ENCODE measurements at regions not wholly inside any gene's neighbourhood (a gene's known extent, or its start where the extent isn't known, plus 50 kb on each side); places are given as distances from the start of the nearest gene placed in this dataset.
"Not testable (repeated sequence)": the region's sequence is repeated elsewhere in the genome, so short reads cannot be mapped to it uniquely, and the experiment has no call there.

GRCh38 chr16:60989592-60989991 is 1046.6 kb downstream of the CDH8 start:
- TF ChIP-seq CTCF (IDR thresholded peaks at IDR 0.05; ENCODE audit: poor library complexity) (no peak), EZH2phosphoT487 (IDR thresholded peaks at IDR 0.05; ENCODE audit: low read depth, severe bottlenecking, unreplicated experiment) (no peak), EZH2 (IDR thresholded peaks at IDR 0.05; ENCODE audit: borderline replicate concordance) (no peak)
- Histone ChIP-seq H3K4me3 (no peak overlapping the region), H3K9me2 (replicated peaks; ENCODE audit: insufficient read depth) (no peaks in the 10 kb centered on the region), H4K20me1 (ENCODE audit: insufficient read depth, poor library complexity, severe bottlenecking) (no peaks in the 10 kb centered on the region), H3K79me2 (no peaks in the 10 kb centered on the region), H2AFZ (no peak overlapping the region), H3K27me3 (no peaks in the 10 kb centered on the region), H3K36me3 (replicated peaks; ENCODE audit: insufficient read depth, low read depth) (no peaks in the 10 kb centered on the region), H3K4me1 (ENCODE audit: insufficient read depth) (no peaks in the 10 kb centered on the region), H3K4me2 (no peak overlapping the region), H3K9me3 (ENCODE audit: low read depth) (no peaks in the 10 kb centered on the region), H3K27ac (no peak overlapping the region)
- DNase-seq (ENCODE audit: low spot score) = no peak
- 41% methylated on average over 5 of the region's 5 CpGs for WGBS (ENCODE audit: low lambda C conversion rate, missing lambda C conversion rate)

GRCh38 chr16:60979119-60979518 is 1057.1 kb downstream of the CDH8 start:
- H3K36me3 ChIP-seq (replicated peaks; ENCODE audit: insufficient read depth, low read depth) = no peaks in the 10 kb centered on the region
- no peaks in the 10 kb centered on the region for H4K20me1 ChIP-seq (ENCODE audit: insufficient read depth, poor library complexity, severe bottlenecking)
- no peaks in the 10 kb centered on the region for H3K79me2 ChIP-seq
- H2AFZ ChIP-seq = no peak overlapping the region
- H3K4me3 ChIP-seq = no peak overlapping the region
- H3K27ac ChIP-seq = no peak overlapping the region
- no peak overlapping the region for H3K4me2 ChIP-seq
- H3K9me2 ChIP-seq (replicated peaks; ENCODE audit: insufficient read depth) = no peaks in the 10 kb centered on the region
- H3K9me3 ChIP-seq (ENCODE audit: low read depth) = no peaks in the 10 kb centered on the region
- no peak for DNase-seq (ENCODE audit: low spot score)
- no peaks in the 10 kb centered on the region for H3K27me3 ChIP-seq
- no peaks in the 10 kb centered on the region for H3K4me1 ChIP-seq (ENCODE audit: insufficient read depth)
- WGBS (ENCODE audit: low lambda C conversion rate, missing lambda C conversion rate) = 94% methylated on average over 2 of the region's 2 CpGs
- TF ChIP-seq EZH2phosphoT487 (IDR thresholded peaks at IDR 0.05; ENCODE audit: low read depth, severe bottlenecking, unreplicated experiment) = no peak
- no peak for TF ChIP-seq EZH2 (IDR thresholded peaks at IDR 0.05; ENCODE audit: borderline replicate concordance)
- TF ChIP-seq CTCF (IDR thresholded peaks at IDR 0.05; ENCODE audit: poor library complexity) = no peak

- Histone ChIP-seq H3K4me2 (no peak overlapping the region), H3K4me3 (no peak overlapping the region), H3K27ac (no peak overlapping the region), H3K36me3 (replicated peaks; ENCODE audit: insufficient read depth, low read depth) (no peaks in the 10 kb centered on the region), H3K27me3 (no peaks in the 10 kb centered on the region), H3K9me2 (replicated peaks; ENCODE audit: insufficient read depth) (no peaks in the 10 kb centered on the region), H4K20me1 (ENCODE audit: insufficient read depth, poor library complexity, severe bottlenecking) (no peaks in the 10 kb centered on the region), H3K79me2 (no peaks in the 10 kb centered on the region), H3K4me1 (ENCODE audit: insufficient read depth) (no peaks in the 10 kb centered on the region), H3K9me3 (ENCODE audit: low read depth) (no peaks in the 10 kb centered on the region), H2AFZ (no peak overlapping the region)
- TF ChIP-seq EZH2phosphoT487 (IDR thresholded peaks at IDR 0.05; ENCODE audit: low read depth, severe bottlenecking, unreplicated experiment) = no peak
- TF ChIP-seq EZH2 (IDR thresholded peaks at IDR 0.05; ENCODE audit: borderline replicate concordance) = no peak
- TF ChIP-seq CTCF (IDR thresholded peaks at IDR 0.05; ENCODE audit: poor library complexity) = no peak
- 64% methylated on average over 5 of the region's 5 CpGs for WGBS (ENCODE audit: low lambda C conversion rate, missing lambda C conversion rate)
- no peak for DNase-seq (ENCODE audit: low spot score)
Measured at GRCh38 chr16:60949800-60950199, 1086.4 kb downstream of the CDH8 start.

GRCh38 chr16:60945225-60945624 is 1091.0 kb downstream of the CDH8 start:
- Histone ChIP-seq H3K36me3 (replicated peaks; ENCODE audit: insufficient read depth, low read depth) (no peaks in the 10 kb centered on the region), H3K9me3 (ENCODE audit: low read depth) (no peaks in the 10 kb centered on the region), H3K4me3 (no peak overlapping the region), H2AFZ (no peak overlapping the region), H4K20me1 (ENCODE audit: insufficient read depth, poor library complexity, severe bottlenecking) (no peaks in the 10 kb centered on the region), H3K79me2 (no peaks in the 10 kb centered on the region), H3K4me2 (no peak overlapping the region), H3K27ac (no peak overlapping the region), H3K4me1 (ENCODE audit: insufficient read depth) (no peaks in the 10 kb centered on the region), H3K9me2 (replicated peaks; ENCODE audit: insufficient read depth) (no peaks in the 10 kb centered on the region), H3K27me3 (no peaks in the 10 kb centered on the region)
- 8% methylated on average over 2 of the region's 2 CpGs for WGBS (ENCODE audit: low lambda C conversion rate, missing lambda C conversion rate)
- peak; percentile 46 for DNase-seq (ENCODE audit: low spot score)
- no peak for TF ChIP-seq EZH2phosphoT487 (IDR thresholded peaks at IDR 0.05; ENCODE audit: low read depth, severe bottlenecking, unreplicated experiment)
- no peak for TF ChIP-seq CTCF (IDR thresholded peaks at IDR 0.05; ENCODE audit: poor library complexity)
- TF ChIP-seq EZH2 (IDR thresholded peaks at IDR 0.05; ENCODE audit: borderline replicate concordance) = no peak

- H3K36me3 ChIP-seq (replicated peaks; ENCODE audit: insufficient read depth, low read depth) = not testable (repeated sequence)
Measured at GRCh38 chr16:60936189-60936588, 1100.0 kb downstream of the CDH8 start.

More at GRCh38 chr16:60936189-60936588, 1100.0 kb downstream of the CDH8 start:
- not testable (repeated sequence) for H3K27ac ChIP-seq; DNase-seq (ENCODE audit: low spot score); H3K9me2 ChIP-seq (replicated peaks; ENCODE audit: insufficient read depth); H2AFZ ChIP-seq; H3K4me2 ChIP-seq; H3K4me1 ChIP-seq (ENCODE audit: insufficient read depth); H3K79me2 ChIP-seq; H3K9me3 ChIP-seq (ENCODE audit: low read depth); H3K27me3 ChIP-seq; H4K20me1 ChIP-seq (ENCODE audit: insufficient read depth, poor library complexity, severe bottlenecking); H3K4me3 ChIP-seq
- 92% methylated on average over 10 of the region's 10 CpGs for WGBS (ENCODE audit: low lambda C conversion rate, missing lambda C conversion rate)

Data from hepatocyte (in vitro differentiated cells).